Nephron (organoid): ENCODE measurements at regions not wholly inside any gene's neighbourhood (a gene's known extent, or its start where the extent isn't known, plus 50 kb on each side); places are given as distances from the start of the nearest gene placed in this dataset.

ENCODE experiments used
- H3K27ac Mint-ChIP-seq, 3 experiments: 2 replicates each; pipeline ENCODE4 v1.8.0; 2020; ENCODE audit warnings: mixed read lengths in 3 of 3, mild to moderate bottlenecking in 2 of 3, moderate library complexity in 1 of 3
- H3K27me3 Mint-ChIP-seq: 2 replicates; pipeline ENCODE4 v1.8.0; 2021; ENCODE audit warnings: low read depth, mild to moderate bottlenecking, moderate library complexity, mixed read lengths
- H3K36me3 Mint-ChIP-seq: 2 replicates; pipeline ENCODE4 v1.8.0; 2020; ENCODE audit warnings: low read depth, mixed read lengths
- H3K4me1 Mint-ChIP-seq: 2 replicates; pipeline ENCODE4 v1.8.0; 2020; ENCODE audit warnings: mixed read lengths
- H3K4me3 Mint-ChIP-seq, 3 experiments: 2 replicates each; pipeline ENCODE4 v1.8.0; 2020; ENCODE audit warnings: mild to moderate bottlenecking in 3 of 3, mixed read lengths in 3 of 3, moderate library complexity in 2 of 3
- H3K9me3 Mint-ChIP-seq: 2 replicates; pipeline ENCODE4 v1.8.0; 2020; ENCODE audit warnings: mixed read lengths
- CTCF ChIP-seq, 3 experiments: fragments of 200-600 bp; sonication (generic); IDR thresholded peaks; one replicate each; pipeline ENCODE4 v1.5.0; 2021; ENCODE audit warnings: antibody characterized with exemption in 3 of 3; ENCODE audit not compliant: unreplicated experiment in 3 of 3

- no peak for TF ChIP-seq CTCF (IDR thresholded peaks at IDR 0.05; ENCODE audit: unreplicated experiment in 3 of 3)
- Mint-ChIP-seq H3K36me3 (no peaks in the 10 kb centered on the region), H3K27me3 (no peaks in the 10 kb centered on the region), H3K4me1 (peaks cover 23% of the 10 kb centered on the region), H3K27ac (peak overlapping the region; percentile 48 to 58 (median 57)), H3K9me3 (peaks cover 5% of the 10 kb centered on the region), H3K4me3 (no peak overlapping the region)
Measured at GRCh38 chr10:63801166-63801565, 280.0 kb downstream of the REEP3 start.

GRCh38 chr10:63806330-63806729, 285.1 kb downstream of the REEP3 start:
- H3K36me3 Mint-ChIP-seq = no peaks in the 10 kb centered on the region
- H3K4me3 Mint-ChIP-seq = no peak overlapping the region
- TF ChIP-seq CTCF (IDR thresholded peaks at IDR 0.05; ENCODE audit: unreplicated experiment in 3 of 3) = no peak
- no peak overlapping the region for H3K27ac Mint-ChIP-seq
- H3K9me3 Mint-ChIP-seq = peaks cover 32% of the 10 kb centered on the region
- no peaks in the 10 kb centered on the region for H3K4me1 Mint-ChIP-seq
- no peaks in the 10 kb centered on the region for H3K27me3 Mint-ChIP-seq

GRCh38 chr10:63812501-63812900, 291.3 kb downstream of the REEP3 start:
- Mint-ChIP-seq H3K36me3 (peaks cover 4% of the 10 kb centered on the region), H3K9me3 (peaks cover 53% of the 10 kb centered on the region), H3K4me3 (no peak overlapping the region), H3K27ac (no peak overlapping the region), H3K4me1 (peaks cover 10% of the 10 kb centered on the region), H3K27me3 (no peaks in the 10 kb centered on the region)
- no peak for TF ChIP-seq CTCF (IDR thresholded peaks at IDR 0.05; ENCODE audit: unreplicated experiment in 3 of 3)

GRCh38 chr10:63819753-63820329, 298.6 kb downstream of the REEP3 start:
- H3K9me3 Mint-ChIP-seq = peaks cover 23% of the 10 kb centered on the region
- no peaks in the 10 kb centered on the region for H3K36me3 Mint-ChIP-seq
- H3K4me3 Mint-ChIP-seq = no peak overlapping the region
- no peaks in the 10 kb centered on the region for H3K27me3 Mint-ChIP-seq
- peak; percentile 74 to 78 (median 77) for TF ChIP-seq CTCF (IDR thresholded peaks at IDR 0.05; ENCODE audit: unreplicated experiment in 3 of 3)
- no peak overlapping the region for H3K27ac Mint-ChIP-seq
- H3K4me1 Mint-ChIP-seq = peaks cover 18% of the 10 kb centered on the region

- Mint-ChIP-seq H3K36me3 (no peaks in the 10 kb centered on the region), H3K27me3 (no peaks in the 10 kb centered on the region), H3K9me3 (peaks cover 13% of the 10 kb centered on the region), H3K4me1 (peaks cover 8% of the 10 kb centered on the region), H3K4me3 (no peak overlapping the region), H3K27ac (no peak overlapping the region)
- no peak for TF ChIP-seq CTCF (IDR thresholded peaks at IDR 0.05; ENCODE audit: unreplicated experiment in 3 of 3)
Measured at GRCh38 chr10:63822496-63822895, 301.3 kb downstream of the REEP3 start.

GRCh38 chr10:63825111-63825510, 303.9 kb downstream of the REEP3 start:
- Mint-ChIP-seq H3K27me3 (no peaks in the 10 kb centered on the region), H3K9me3 (peaks cover 13% of the 10 kb centered on the region), H3K4me3 (no peak overlapping the region), H3K27ac (no peak overlapping the region), H3K4me1 (no peaks in the 10 kb centered on the region), H3K36me3 (no peaks in the 10 kb centered on the region)
- TF ChIP-seq CTCF (IDR thresholded peaks at IDR 0.05; ENCODE audit: unreplicated experiment in 3 of 3) = no peak
